Muscle of back (tissue), 3 donors: ENCODE measurements at regions not wholly inside any gene's neighbourhood (a gene's known extent, or its start where the extent isn't known, plus 50 kb on each side); places are given as distances from the start of the nearest gene placed in this dataset.
A peak's percentile ranks its signal among the peaks of the same experiment; 100 is the strongest.

Experiments
- DNase-seq, 3 donors: peaks; one replicate each; pipeline versions ENCODE4 v3.0.0 to v3.0.0-alpha.2; 2013

DNA sequence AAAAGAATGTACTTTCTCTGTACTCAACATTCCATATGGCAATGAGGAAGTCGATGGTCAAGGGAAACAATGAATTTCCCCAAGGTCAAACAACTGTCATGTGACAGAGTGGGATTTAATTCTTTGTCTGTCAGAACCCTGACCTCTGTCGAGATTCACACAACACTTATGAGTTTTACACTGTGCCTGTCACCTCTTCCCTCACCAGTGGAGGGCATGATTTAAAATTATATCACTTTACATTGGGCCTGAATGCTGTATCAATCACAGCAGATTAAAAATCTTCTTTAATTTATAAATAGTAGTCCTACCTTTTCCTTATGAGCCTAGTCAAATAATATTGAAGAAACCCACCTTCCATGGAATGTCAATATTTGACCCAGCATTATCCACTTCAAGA, 276.7 kb downstream of the CDH10 start:
- DNase-seq = no peak

DNA sequence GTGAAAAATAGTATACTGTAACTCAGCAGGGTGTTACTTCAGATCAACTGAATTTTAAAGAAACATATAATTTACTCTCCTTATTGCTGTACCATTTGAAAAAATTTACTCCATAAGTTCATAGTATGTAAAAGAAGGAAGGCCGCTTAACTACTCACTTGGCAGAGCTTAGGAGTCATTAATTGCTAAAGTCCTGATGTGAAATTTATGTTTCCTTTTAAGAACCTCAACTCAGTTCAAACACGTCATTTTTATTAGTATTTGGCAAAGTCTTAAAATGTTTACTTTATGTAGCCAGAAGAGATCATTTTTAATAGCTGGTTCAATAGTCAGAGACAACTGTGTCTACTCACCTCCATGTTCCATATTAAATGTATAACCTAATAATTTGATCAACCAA, 268.6 kb downstream of the CDH10 start:
- DNase-seq = no peak

DNA sequence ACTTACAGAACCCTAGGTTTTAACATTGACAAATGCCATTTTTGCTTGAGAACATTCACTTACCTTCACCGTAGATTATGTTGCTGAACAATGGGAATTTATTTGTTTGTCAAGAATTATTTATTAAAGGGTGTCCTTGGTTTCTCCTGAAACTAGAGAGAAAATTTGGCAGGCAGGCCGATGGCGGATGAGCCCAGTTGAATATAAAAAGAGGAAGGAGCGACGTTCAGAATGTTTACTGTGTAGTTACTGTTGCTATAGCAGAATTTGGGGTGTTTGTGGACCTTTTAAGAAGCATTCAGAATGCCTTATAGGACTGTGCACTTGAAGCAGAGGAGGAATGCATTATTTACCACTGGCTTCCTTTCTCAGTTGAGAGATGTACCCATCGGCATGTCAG, 268.2 kb downstream of the CDH10 start:
- peak in 1 of 3 donors; percentile 12 for DNase-seq

DNA sequence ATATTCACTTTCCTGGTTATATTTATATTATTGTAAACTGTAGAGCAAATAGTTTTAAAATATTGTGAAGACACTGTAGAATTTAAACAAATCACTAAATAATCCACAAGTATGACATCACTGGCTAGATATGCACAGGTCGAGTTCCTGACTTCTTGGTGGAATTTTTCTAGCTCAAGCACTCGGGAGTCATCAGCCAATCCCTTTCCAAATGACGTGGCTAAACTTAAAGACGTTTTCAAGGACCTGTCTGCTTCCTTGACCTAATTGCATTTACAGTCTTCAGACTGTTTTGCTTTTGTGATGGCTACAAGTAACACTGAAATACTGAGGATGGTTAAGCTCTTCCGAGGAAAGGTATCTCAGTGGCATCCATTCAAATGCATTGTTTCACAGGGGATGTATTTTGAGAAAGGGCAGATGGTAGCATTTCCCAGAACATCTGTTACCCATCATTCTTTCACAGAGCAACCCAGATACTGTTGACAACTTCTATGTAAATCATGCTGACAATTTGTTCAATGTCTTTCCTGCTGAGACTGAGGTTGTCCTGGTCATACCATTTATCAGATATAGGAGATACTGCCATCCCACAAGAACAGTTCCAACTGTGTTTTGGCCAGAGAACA, 262.8 kb downstream of the CDH10 start:
- DNase-seq = peak in 1 of 3 donors; percentile 48

DNA sequence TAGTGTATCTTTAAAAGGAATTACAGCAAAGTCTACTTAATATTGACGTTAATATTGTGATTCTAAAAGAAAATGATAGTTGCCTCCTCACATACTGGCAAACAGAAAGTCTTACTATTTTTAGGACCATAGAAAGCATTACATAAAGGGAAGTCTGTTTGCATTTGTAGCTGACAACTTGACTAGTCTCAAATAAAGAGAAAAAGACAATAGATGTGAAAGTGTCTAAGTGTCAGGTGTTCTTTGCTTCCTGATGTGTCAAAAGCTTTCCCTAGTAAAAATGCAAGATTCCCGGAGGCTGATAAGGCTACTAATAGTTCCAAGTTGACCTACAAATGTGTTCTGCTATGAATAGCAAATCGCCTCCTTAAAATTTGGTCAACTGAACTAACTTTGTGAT, 259.7 kb downstream of the CDH10 start:
- no peak for DNase-seq

DNA sequence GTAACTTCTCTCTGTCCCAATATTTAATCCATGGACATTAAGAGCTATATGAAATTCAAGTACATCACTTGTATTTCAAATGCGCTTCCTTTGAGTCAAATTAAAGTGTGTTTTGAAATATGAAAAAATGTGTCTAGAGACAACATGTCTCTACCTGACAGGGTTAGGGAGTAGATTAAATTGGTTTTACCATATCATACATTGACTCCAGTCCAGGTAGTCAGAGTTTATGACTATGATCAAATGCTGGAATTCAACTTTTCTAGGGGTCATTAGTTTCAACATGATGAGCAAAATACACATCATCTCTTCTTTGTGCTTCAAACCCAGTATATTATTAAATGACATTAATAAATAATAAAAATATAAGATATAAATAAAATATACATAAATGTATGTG, 259.2 kb downstream of the CDH10 start:
- DNase-seq = no peak

DNA sequence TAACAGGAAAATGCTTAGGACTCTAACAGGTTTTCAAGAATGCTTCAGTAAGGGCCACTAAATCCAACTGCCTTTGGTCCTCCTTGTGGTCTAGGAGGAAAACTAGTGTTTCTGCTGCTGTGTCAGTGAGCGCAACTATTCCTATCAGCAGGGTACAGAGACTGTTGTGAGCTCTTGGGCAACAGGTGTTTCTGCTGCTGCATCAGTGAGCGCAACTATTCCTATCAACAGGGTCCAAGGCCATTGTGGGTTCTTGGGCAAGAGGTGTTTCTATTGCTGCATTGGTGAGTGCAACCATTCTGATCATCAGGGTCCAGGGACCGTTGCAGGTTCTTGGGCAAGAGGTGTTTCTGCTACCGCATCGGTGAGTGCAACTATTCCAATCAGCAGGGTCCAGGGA, 256.3 kb downstream of the CDH10 start:
- no peak for DNase-seq

DNA sequence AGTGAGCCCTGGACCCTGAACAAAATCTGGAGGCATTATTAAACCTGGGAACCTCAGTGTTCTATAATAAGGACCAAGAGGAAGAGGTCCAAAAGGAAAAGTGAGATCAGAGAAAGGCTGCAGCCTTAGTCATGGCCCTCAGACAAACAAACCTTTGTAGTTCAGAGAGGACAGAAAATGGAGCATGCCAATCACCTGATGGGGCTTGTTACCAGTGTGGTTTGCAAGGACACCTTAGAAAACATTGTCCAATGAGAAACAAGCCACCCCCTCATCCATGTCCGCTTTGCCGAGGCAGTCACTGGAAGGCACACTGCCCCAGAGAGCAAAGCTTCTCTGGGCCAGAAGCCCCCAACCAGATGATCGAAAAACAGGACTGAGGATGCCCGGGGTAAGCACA, 254.8 kb downstream of the CDH10 start:
- DNase-seq = no peak

DNA sequence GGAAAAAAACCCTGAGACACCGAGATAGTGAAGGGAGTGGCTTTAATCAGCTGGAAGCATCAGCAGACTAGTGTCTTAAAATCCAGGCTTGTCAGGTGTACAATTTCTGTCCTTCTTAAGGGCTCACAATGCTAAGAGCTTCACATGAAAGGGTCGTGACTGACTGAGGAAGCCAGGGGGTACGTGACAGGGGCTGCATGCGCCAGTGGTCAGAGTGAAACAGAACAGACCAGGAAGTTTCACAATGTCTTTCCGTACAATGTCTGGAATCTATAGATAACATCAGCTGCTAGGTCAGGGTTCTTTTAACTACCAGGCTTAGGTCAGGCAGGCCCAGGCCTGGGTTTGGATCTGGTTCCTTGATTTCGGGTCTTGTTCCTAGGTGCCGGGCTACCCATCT, 253.0 kb downstream of the CDH10 start:
- no peak for DNase-seq

DNA sequence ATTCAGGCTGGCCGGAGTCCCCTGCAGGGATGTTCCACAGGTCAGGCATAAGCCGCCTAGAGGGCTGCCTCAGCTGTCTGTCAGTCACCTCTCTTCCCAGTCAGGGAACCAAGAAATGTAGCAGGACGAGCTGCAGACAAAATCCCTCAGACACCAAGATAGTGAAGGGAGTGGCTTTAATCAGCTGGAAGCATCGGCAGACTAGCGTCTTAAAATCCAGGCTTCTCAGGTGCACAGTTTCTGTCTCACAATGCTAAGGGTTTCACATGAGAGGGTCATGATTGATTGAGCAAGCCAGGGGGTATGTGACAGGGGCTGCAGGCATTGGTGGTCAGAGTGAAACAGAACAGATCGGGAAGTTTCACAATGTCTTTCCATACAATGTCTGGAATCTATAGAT, 247.2 kb downstream of the CDH10 start:
- no peak for DNase-seq

DNA sequence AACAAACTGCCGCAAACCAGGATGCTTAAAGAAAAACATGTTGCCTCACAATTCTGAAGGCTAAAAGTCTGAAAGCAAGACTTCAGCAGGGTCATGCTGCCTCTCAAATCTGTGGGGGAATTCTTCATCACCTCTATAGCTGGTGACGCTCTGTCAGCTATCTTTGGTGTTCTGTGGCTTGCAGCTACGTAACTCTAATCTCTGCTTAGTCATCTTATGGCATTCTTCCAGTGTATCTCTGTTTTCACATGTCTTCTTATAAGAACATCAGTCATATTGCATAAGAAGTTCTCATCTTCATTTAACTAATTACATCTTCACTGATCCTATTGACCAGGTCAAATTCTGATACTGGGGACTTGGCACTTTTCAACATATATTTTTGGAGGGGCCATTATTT, 243.0 kb downstream of the CDH10 start:
- peak in 1 of 3 donors; percentile 21 for DNase-seq

DNA sequence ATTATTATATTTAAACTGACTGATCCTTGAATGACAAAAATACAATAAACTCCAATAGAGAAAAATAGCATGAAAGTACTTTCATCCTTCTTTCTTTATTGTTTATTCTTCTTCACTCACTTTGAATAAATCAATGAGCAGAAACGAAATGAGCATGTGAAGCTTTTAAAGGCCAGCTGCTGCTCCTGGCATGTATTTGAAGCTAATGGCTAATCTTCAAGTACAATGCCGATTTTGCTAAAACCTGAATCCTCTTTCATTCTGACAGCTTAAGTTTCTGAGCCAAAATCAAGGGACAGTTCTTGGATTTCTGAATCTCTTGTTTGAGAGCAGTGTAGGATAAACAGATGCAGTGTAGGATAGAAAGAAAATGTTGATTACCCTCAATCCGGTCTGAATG, 237.3 kb downstream of the CDH10 start:
- peak in 1 of 3 donors; percentile 11 for DNase-seq

DNA sequence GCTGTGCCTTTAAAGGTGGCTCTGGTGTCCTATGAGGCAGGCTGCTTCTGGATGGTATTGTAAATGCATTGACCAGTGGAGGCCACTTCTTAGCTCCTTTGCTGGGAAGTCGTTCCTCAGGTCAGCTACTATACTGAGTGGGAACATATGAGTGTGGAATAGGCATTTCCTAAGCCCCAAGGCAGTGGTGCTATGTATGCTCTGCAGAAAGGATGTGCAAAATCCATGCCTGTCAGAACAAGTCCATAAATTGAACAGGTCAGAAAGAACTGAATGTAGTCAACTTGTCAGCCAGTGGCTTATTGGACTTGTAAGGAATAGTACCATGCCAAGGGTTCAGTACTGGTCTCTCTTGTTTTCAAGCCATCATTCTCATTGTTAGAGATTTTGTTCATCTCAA, 216.4 kb downstream of the CDH10 start:
- no peak for DNase-seq

DNA sequence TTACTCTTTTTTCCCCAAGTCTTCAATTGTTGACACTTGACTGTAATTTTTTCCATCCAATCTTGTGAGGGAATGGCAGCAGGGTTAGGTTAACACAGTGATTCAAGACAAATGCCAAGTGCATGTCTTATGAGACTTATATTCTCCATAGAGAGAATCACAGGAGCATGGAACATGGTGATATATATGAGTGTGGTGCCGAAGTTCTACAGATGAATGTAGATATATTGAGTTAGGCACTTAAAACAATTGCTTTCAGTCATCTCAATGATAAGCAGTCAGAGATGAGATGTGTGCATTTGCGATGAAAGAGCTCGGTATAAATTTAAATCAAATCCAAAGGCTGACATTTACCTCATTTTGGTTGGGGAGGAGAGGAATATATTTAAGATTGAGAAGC, 211.2 kb downstream of the CDH10 start:
- no peak for DNase-seq
